ENCODE measurements at regions not wholly inside any gene's neighbourhood (a gene's known extent, or its start where the extent isn't known, plus 50 kb on each side); places are given as distances from the start of the nearest gene placed in this dataset.

DNA sequence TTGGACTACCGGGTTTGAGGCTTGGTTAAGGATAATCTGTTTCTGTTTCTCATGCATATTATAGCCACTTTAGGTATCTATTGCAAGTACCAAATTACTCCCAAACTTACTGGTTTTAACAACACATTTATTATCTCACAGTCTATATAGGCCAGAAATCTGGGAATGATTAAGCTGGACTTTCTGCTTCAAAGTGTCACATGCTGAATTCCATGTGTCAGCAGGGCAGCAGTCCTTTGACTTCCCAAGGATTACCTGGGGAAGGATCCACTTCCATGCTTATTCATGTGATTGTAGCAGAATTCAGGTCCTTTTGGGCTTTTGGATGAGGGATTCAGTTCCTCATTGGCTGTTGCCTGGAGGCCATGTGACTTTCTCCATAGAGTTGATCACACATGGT is 349.0 kb upstream of the TRAM1L1 start:
- no CpG with 5 or more reads among the region's 1 CpG for WGBS (ENCODE audit: insufficient coverage)
- H3K4me1 Mint-ChIP-seq, result peaks cover 0 to 4% (median 0%) of the 10 kb centered on the region in 3 donors
- no peak overlapping the region for H3K4me3 Mint-ChIP-seq
- Histone ChIP-seq H3K4me1 (ENCODE audit: control insufficient read depth in 1 of 2, extremely low read depth in 1 of 2, insufficient read depth in 2 of 2, low read length in 2 of 2) (no peaks in the 10 kb centered on the region), H3K36me3 (ENCODE audit: control insufficient read depth in 2 of 2, extremely low read depth in 1 of 2, insufficient read depth in 1 of 2, low read length in 1 of 2) (no peaks in the 10 kb centered on the region), H3K27me3 (replicated peaks in 1 of 2; ENCODE audit: control insufficient read depth in 2 of 2, extremely low read depth in 1 of 2, insufficient read depth in 2 of 2, low read length in 1 of 2) (no peaks in the 10 kb centered on the region), H3K9me3 (no peaks in the 10 kb centered on the region), H3K27ac (ENCODE audit: low read length) (no peak overlapping the region), H3K4me3 (ENCODE audit: control insufficient read depth in 1 of 2, extremely low read depth in 1 of 2, low read length in 1 of 2) (no peak overlapping the region)
- POLR2A ChIA-PET, result no interaction called here
- peaks cover 0 to 4% (median 0%) of the 10 kb centered on the region in 3 donors for H3K9me3 Mint-ChIP-seq
- no peak overlapping the region for H3K27ac Mint-ChIP-seq
- no peak for ATAC-seq (replicated peaks in 1 of 4)
- no peaks in the 10 kb centered on the region for H3K27me3 Mint-ChIP-seq
- no peaks in the 10 kb centered on the region for H3K36me3 Mint-ChIP-seq
- DNase-seq, result no peak
- CTCF ChIA-PET, result no interaction called here

DNA sequence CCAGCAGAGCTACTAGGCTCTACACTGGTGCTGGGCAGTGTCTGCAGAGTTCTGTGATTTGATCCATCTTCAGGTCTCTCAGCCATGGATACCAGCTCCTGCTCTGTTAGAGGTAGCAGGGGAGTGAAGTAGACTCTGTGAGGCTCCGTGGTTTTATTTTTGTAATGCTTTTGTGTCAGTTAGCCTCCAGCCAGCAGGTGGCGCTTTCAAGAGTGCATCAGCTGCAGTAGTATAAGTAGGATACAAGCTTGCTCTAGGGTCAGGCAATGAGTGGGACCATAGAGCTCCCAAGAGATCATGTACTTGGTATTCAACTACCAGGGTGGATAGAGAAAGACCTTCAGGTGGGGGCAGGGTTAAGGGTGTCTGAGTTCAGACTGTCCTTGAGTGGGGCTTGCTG is 362.5 kb upstream of the TRAM1L1 start:
- H3K27ac Mint-ChIP-seq, result no peak overlapping the region
- WGBS (ENCODE audit: insufficient coverage), result 67% methylated on average over 2 of the region's 2 CpGs
- H3K9me3 Mint-ChIP-seq, result peaks cover 0 to 8% (median 3%) of the 10 kb centered on the region in 3 donors
- H3K4me3 Mint-ChIP-seq, result no peak overlapping the region
- H3K9me3 ChIP-seq, result no peaks in the 10 kb centered on the region
- no peak overlapping the region for H3K4me3 ChIP-seq (ENCODE audit: control insufficient read depth in 1 of 2, extremely low read depth in 1 of 2, low read length in 1 of 2)
- CTCF ChIA-PET, result no interaction called here
- H3K36me3 Mint-ChIP-seq, result no peaks in the 10 kb centered on the region
- POLR2A ChIA-PET, result no interaction called here
- H3K4me1 Mint-ChIP-seq, result no peaks in the 10 kb centered on the region
- H3K27ac ChIP-seq (ENCODE audit: low read length), result no peak overlapping the region
- no peaks in the 10 kb centered on the region for H3K27me3 Mint-ChIP-seq
- H3K36me3 ChIP-seq (ENCODE audit: control insufficient read depth in 2 of 2, extremely low read depth in 1 of 2, insufficient read depth in 1 of 2, low read length in 1 of 2), result no peaks in the 10 kb centered on the region
- ATAC-seq (replicated peaks in 1 of 4) (no peak), DNase-seq (peak in 4 of 35 experiments; percentile 0 to 12 (median 2))
- peaks cover 0 to 2% of the 10 kb centered on the region in 2 experiments for H3K27me3 ChIP-seq (replicated peaks in 1 of 2; ENCODE audit: control insufficient read depth in 2 of 2, extremely low read depth in 1 of 2, insufficient read depth in 2 of 2, low read length in 1 of 2)
- no peaks in the 10 kb centered on the region for H3K4me1 ChIP-seq (ENCODE audit: control insufficient read depth in 1 of 2, extremely low read depth in 1 of 2, insufficient read depth in 2 of 2, low read length in 2 of 2)

GRCh38 chr4:117455088-117455487 is 369.7 kb upstream of the TRAM1L1 start:
- DNase-seq, result no peak
- Mint-ChIP-seq H3K4me3 (no peak overlapping the region), H3K9me3 (no peaks in the 10 kb centered on the region)

GRCh38 chr4:117466388-117466787 is 381.0 kb upstream of the TRAM1L1 start:
- no peak overlapping the region for H3K27ac Mint-ChIP-seq
- peaks cover 0 to 4% (median 0%) of the 10 kb centered on the region in 3 donors for H3K9me3 Mint-ChIP-seq
- Histone ChIP-seq H3K36me3 (ENCODE audit: control insufficient read depth in 2 of 2, extremely low read depth in 1 of 2, insufficient read depth in 1 of 2, low read length in 1 of 2) (no peaks in the 10 kb centered on the region), H3K4me3 (ENCODE audit: control insufficient read depth in 1 of 2, extremely low read depth in 1 of 2, low read length in 1 of 2) (no peak overlapping the region), H3K27me3 (replicated peaks in 1 of 2; ENCODE audit: control insufficient read depth in 2 of 2, extremely low read depth in 1 of 2, insufficient read depth in 2 of 2, low read length in 1 of 2) (no peaks in the 10 kb centered on the region), H3K4me1 (ENCODE audit: control insufficient read depth in 1 of 2, extremely low read depth in 1 of 2, insufficient read depth in 2 of 2, low read length in 2 of 2) (no peaks in the 10 kb centered on the region), H3K27ac (ENCODE audit: low read length) (no peak overlapping the region), H3K9me3 (no peaks in the 10 kb centered on the region)
- H3K27me3 Mint-ChIP-seq, result no peaks in the 10 kb centered on the region
- peaks cover 0 to 2% (median 0%) of the 10 kb centered on the region in 3 donors for H3K4me1 Mint-ChIP-seq
- H3K4me3 Mint-ChIP-seq, result no peak overlapping the region
- ChIA-PET CTCF (no interaction called here), POLR2A (no interaction called here)
- 40% methylated on average over 1 of the region's 5 CpGs for WGBS (ENCODE audit: insufficient coverage)
- no peaks in the 10 kb centered on the region for H3K36me3 Mint-ChIP-seq
- no peak for ATAC-seq (replicated peaks in 1 of 4)
- DNase-seq, result no peak

More at GRCh38 chr4:117455088-117455487, 369.7 kb upstream of the TRAM1L1 start:
- Histone ChIP-seq H3K4me3 (ENCODE audit: control insufficient read depth in 1 of 2, extremely low read depth in 1 of 2, low read length in 1 of 2) (no peak overlapping the region), H3K9me3 (no peaks in the 10 kb centered on the region), H3K27ac (ENCODE audit: low read length) (no peak overlapping the region), H3K4me1 (ENCODE audit: control insufficient read depth in 1 of 2, extremely low read depth in 1 of 2, insufficient read depth in 2 of 2, low read length in 2 of 2) (no peaks in the 10 kb centered on the region), H3K36me3 (ENCODE audit: control insufficient read depth in 2 of 2, extremely low read depth in 1 of 2, insufficient read depth in 1 of 2, low read length in 1 of 2) (no peaks in the 10 kb centered on the region), H3K27me3 (replicated peaks in 1 of 2; ENCODE audit: control insufficient read depth in 2 of 2, extremely low read depth in 1 of 2, insufficient read depth in 2 of 2, low read length in 1 of 2) (no peaks in the 10 kb centered on the region)
- no peak for ATAC-seq (replicated peaks in 1 of 4)
- Mint-ChIP-seq H3K4me1 (no peaks in the 10 kb centered on the region), H3K27me3 (no peaks in the 10 kb centered on the region), H3K36me3 (no peaks in the 10 kb centered on the region), H3K27ac (no peak overlapping the region)
- ChIA-PET CTCF (no interaction called here), POLR2A (no interaction called here)
- WGBS (ENCODE audit: insufficient coverage), result no CpG with 5 or more reads among the region's 1 CpG

DNA sequence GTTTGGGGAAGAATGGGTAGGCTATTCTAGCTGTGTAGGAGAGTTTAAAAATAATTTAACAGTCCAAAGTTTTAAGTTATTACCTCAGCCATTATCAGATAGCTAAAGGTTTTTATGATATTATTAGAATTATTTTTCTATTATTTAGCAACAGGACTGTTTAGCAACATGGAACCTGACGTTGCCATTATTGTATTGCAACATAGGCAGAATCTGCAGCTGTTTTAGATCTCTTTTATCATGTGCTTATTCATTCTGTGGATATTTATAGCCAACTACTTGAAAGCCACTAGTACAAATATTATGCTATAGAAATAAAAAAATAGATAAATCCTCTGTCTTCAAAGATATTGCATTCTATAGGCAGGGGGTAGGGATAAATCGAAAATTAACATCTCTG is 382.0 kb upstream of the TRAM1L1 start:
- Mint-ChIP-seq H3K27me3 (no peaks in the 10 kb centered on the region), H3K27ac (no peak overlapping the region), H3K4me1 (peaks cover 0 to 2% (median 0%) of the 10 kb centered on the region in 3 donors), H3K36me3 (no peaks in the 10 kb centered on the region), H3K4me3 (no peak overlapping the region), H3K9me3 (peaks cover 0 to 4% (median 3%) of the 10 kb centered on the region in 3 donors)
- no peaks in the 10 kb centered on the region for H3K4me1 ChIP-seq (ENCODE audit: control insufficient read depth in 1 of 2, extremely low read depth in 1 of 2, insufficient read depth in 2 of 2, low read length in 2 of 2)
- whole genome bisulfite sequencing (ENCODE audit: insufficient coverage), result no CpG with 5 or more reads among the region's 2 CpGs
- H3K27ac ChIP-seq (ENCODE audit: low read length), result no peak overlapping the region
- POLR2A ChIA-PET, result no interaction called here
- no peaks in the 10 kb centered on the region for H3K27me3 ChIP-seq (replicated peaks in 1 of 2; ENCODE audit: control insufficient read depth in 2 of 2, extremely low read depth in 1 of 2, insufficient read depth in 2 of 2, low read length in 1 of 2)
- H3K9me3 ChIP-seq, result no peaks in the 10 kb centered on the region
- ATAC-seq (replicated peaks in 1 of 4), result no peak
- CTCF ChIA-PET, result no interaction called here
- no peaks in the 10 kb centered on the region for H3K36me3 ChIP-seq (ENCODE audit: control insufficient read depth in 2 of 2, extremely low read depth in 1 of 2, insufficient read depth in 1 of 2, low read length in 1 of 2)
- H3K4me3 ChIP-seq (ENCODE audit: control insufficient read depth in 1 of 2, extremely low read depth in 1 of 2, low read length in 1 of 2), result no peak overlapping the region
- DNase-seq, result no peak

- H3K4me1 Mint-ChIP-seq, result peaks cover 0 to 2% (median 0%) of the 10 kb centered on the region in 3 donors
- H3K36me3 Mint-ChIP-seq, result no peaks in the 10 kb centered on the region
- H3K9me3 Mint-ChIP-seq, result peaks cover 0 to 3% (median 3%) of the 10 kb centered on the region in 3 donors
- H3K27ac ChIP-seq (ENCODE audit: low read length), result no peak overlapping the region
- ATAC-seq (replicated peaks in 1 of 4), result no peak
- no peak for DNase-seq
- no peaks in the 10 kb centered on the region for H3K27me3 ChIP-seq (replicated peaks in 1 of 2; ENCODE audit: control insufficient read depth in 2 of 2, extremely low read depth in 1 of 2, insufficient read depth in 2 of 2, low read length in 1 of 2)
- H3K27ac Mint-ChIP-seq, result no peak overlapping the region
- CTCF ChIA-PET, result no interaction called here
- H3K4me3 ChIP-seq (ENCODE audit: control insufficient read depth in 1 of 2, extremely low read depth in 1 of 2, low read length in 1 of 2), result no peak overlapping the region
- H3K9me3 ChIP-seq, result no peaks in the 10 kb centered on the region
- H3K27me3 Mint-ChIP-seq, result no peaks in the 10 kb centered on the region
- H3K36me3 ChIP-seq (ENCODE audit: control insufficient read depth in 2 of 2, extremely low read depth in 1 of 2, insufficient read depth in 1 of 2, low read length in 1 of 2), result no peaks in the 10 kb centered on the region
- POLR2A ChIA-PET, result no interaction called here
- no peak overlapping the region for H3K4me3 Mint-ChIP-seq
- H3K4me1 ChIP-seq (ENCODE audit: control insufficient read depth in 1 of 2, extremely low read depth in 1 of 2, insufficient read depth in 2 of 2, low read length in 2 of 2), result no peaks in the 10 kb centered on the region
These were observed 389.6 kb upstream of the TRAM1L1 start for GRCh38 chr4:117474987-117475386.

- Histone ChIP-seq H3K4me1 (ENCODE audit: control insufficient read depth in 1 of 2, extremely low read depth in 1 of 2, insufficient read depth in 2 of 2, low read length in 2 of 2) (no peaks in the 10 kb centered on the region), H3K4me3 (ENCODE audit: control insufficient read depth in 1 of 2, extremely low read depth in 1 of 2, low read length in 1 of 2) (no peak overlapping the region), H3K36me3 (ENCODE audit: control insufficient read depth in 2 of 2, extremely low read depth in 1 of 2, insufficient read depth in 1 of 2, low read length in 1 of 2) (no peaks in the 10 kb centered on the region), H3K27ac (ENCODE audit: low read length) (no peak overlapping the region), H3K9me3 (no peaks in the 10 kb centered on the region), H3K27me3 (replicated peaks in 1 of 2; ENCODE audit: control insufficient read depth in 2 of 2, extremely low read depth in 1 of 2, insufficient read depth in 2 of 2, low read length in 1 of 2) (no peaks in the 10 kb centered on the region)
- no CpG with 5 or more reads among the region's 2 CpGs for WGBS (ENCODE audit: insufficient coverage)
- H3K4me1 Mint-ChIP-seq, result no peaks in the 10 kb centered on the region
- H3K4me3 Mint-ChIP-seq, result no peak overlapping the region
- no peak for DNase-seq
- no peak overlapping the region for H3K27ac Mint-ChIP-seq
- no peak for ATAC-seq (replicated peaks in 1 of 4)
- ChIA-PET CTCF (no interaction called here), POLR2A (no interaction called here)
- peaks cover 0 to 4% (median 3%) of the 10 kb centered on the region in 3 donors for H3K9me3 Mint-ChIP-seq
- no peaks in the 10 kb centered on the region for H3K27me3 Mint-ChIP-seq
- no peaks in the 10 kb centered on the region for H3K36me3 Mint-ChIP-seq
These were observed 392.5 kb upstream of the TRAM1L1 start for GRCh38 chr4:117477925-117478324.

Measured in T-cell (primary cell).